ENCODE measurements at regions not wholly inside any gene's neighbourhood (a gene's known extent, or its start where the extent isn't known, plus 50 kb on each side); places are given as distances from the start of the nearest gene placed in this dataset.
"Not testable (repeated sequence)": the region's sequence is repeated elsewhere in the genome, so short reads cannot be mapped to it uniquely, and the experiment has no call there.

GRCh38 chr10:131557956-131558355 is 246.4 kb upstream of the TCERG1L start:
- intact Hi-C loops (cut with micrococcal nuclease): not testable (repeated sequence)

DNA sequence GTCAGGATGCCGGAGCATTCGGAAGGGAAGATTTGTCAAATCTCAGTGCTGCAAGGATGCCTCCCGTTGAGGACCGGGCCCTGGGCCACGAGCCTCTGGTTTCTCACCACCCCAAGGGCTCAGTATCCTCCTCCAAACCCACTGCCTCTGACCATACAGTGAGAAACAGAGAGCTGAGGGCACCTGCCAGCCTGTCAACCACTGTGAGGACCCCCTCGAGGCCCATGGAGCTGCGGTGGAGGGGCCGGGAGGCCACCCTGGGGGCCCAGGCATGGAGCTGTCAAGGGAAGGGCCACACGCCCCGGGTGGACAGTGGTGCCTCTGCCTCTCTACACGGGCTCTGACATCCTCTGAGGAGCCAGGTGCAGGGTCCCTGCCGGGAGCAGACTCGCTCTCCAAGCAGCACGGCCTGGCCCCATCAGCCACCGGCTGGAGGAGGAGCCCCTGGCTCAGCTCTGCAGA is 248.0 kb upstream of the TCERG1L start:
- intact Hi-C loops (cut with micrococcal nuclease): no loop called here

GRCh38 chr10:131560166-131560565 is 248.6 kb upstream of the TCERG1L start:
- intact Hi-C loops (cut with micrococcal nuclease): no loop called here

GRCh38 chr10:131560706-131561355 is 249.3 kb upstream of the TCERG1L start:
- intact Hi-C loops (cut with micrococcal nuclease): no loop called here

- intact Hi-C loops (cut with micrococcal nuclease): no loop called here
Measured at GRCh38 chr10:131561897-131562296, 250.4 kb upstream of the TCERG1L start.

GRCh38 chr10:131563411-131563810 is 251.9 kb upstream of the TCERG1L start:
- intact Hi-C loops (cut with micrococcal nuclease): no loop called here

DNA sequence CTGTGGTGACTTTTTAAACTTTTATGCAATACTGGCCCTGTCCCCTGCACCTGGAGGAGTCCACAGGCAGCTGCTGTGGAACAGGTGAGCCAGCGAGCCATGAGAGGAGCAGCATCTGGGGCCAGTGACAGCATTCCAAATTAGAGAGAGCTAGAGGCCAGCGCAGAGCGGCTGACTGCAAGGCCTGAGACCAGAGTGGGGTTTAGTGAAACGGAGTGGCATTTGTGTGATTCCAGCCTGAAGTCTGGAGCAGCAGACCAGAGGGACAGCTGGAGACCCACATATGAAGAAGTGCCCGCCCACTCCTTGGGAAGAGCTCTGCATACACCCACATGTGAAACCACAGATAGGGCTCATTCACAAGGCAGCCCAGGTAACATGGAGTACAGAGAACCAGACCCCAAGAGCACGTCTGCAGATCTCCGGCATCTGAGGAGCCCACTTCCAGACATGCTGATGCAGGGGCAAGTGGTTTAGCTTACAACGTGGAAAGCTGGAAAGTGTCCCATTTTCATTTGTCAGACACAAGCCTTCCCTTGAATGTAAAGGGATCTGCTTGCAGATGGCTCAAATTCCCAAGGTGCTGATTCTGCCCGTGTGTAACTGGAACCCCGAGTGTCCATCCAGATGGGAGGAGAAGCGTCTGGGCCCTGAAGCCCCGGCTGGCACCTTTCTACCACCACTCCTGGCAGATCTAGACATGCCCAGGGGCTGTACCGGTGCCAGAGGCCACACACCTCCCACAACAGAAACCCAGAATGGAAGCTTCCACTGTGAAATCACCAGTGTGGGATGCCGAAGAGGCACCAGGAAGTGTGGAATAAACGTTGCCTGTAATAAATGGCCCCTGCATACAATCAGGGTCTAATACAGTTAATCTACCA is 256.0 kb upstream of the TCERG1L start:
- intact Hi-C loops (cut with micrococcal nuclease): no loop called here

DNA sequence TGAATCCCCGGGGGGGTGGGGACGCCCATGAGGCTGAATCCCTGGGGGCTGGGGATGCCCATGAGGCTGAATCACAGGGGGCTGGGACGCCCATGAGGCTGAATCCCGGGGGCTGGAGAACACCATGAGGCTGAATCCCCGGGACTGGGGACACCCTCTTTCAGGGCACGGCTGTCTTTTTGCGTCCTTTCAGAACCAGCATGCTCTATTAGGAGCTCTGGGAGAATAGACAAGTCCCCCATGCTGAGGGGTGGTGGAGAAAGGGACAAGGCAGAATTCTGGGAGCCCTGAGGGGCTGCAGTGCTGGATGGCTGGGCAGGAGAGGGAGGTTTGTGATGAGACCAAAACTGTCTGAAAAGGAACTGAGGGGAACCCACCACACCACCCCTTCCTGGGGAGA is 257.3 kb upstream of the TCERG1L start:
- intact Hi-C loops (cut with micrococcal nuclease): no loop called here

DNA sequence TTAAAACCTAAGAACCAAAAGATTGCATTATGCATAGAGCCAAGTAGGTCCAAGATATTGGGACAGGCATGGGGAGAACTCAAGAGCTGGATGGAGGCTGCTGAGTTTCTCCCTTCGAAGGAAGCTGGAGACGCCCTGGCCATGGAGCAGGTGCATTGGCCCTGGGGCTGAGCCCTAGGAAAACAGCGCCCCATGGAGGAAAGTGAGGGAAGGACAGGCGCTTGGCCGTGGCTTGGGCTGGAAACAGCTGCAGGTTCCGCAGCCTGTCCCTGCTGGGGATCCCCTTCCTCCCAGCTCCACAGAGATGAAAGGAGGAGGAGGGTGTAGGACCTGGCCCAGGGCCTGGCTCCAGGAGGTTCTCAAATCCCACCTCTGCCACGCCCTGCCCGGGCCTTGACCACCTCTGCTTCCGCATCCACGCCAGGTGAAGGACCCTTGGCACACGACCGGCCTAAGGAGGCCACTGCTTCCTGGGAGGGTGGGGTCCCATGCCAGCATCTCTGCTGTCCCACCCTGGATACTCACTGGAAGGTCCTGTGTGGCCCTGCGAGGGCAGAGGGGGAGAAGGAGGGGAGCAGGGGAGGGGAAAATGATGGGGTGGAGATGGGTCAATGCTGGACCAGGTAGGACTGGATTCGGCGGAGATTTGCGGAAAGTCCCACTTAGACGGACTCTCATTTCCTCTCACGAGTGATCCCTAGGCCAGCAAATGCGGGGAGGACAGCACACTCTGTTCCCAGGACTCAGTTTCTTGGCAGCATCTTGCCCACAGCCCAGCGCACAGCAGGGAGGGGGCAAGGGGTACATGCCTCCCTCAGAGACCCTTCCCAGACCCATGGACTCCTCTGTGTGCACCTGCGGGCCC is 258.6 kb upstream of the TCERG1L start:
- intact Hi-C loops (cut with micrococcal nuclease): no loop called here

- intact Hi-C loops (cut with micrococcal nuclease): no loop called here
Measured at GRCh38 chr10:131570716-131571307, 259.3 kb upstream of the TCERG1L start.

DNA sequence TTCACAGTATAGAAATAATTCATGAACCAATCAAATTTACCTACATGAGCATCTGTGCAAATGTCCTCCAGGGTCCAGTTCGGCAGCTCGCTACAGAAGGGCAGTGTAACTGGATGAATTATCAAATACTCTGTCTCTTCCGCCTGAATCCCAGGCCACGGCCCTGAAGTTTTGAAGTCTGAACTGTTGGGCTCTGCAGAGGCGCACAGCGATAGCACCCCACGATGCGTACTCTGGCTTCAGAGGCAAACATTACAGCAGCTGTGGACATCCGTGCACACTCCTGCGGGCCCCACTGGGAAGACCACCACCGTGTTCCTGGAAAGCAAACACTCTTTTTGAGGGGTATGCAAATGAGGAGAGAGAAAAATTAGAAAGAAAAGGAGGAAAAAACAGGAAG is 259.8 kb upstream of the TCERG1L start:
- intact Hi-C loops (cut with micrococcal nuclease): no loop called here

GRCh38 chr10:131571865-131572264 is 260.3 kb upstream of the TCERG1L start:
- intact Hi-C loops (cut with micrococcal nuclease): no loop called here

DNA sequence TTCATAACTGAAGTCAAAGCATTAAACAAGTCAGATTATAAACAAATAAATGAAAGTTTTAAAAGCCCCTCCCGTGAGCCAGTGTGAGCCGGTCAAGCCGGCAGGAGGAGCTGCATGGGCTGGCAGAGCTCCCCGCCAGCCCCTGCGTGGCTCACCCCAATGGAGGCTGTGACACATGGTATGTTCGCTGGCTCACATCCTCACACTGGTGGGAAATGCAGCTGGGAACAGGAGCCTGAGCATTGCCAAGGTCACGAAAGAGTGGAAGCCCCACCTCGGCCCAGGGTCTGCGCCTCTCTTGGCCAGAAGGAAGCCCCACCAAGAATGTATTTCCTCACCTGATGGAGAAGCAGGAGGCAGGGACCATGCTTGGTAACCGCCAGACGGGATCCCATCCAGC is 261.7 kb upstream of the TCERG1L start:
- intact Hi-C loops (cut with micrococcal nuclease): no loop called here

GRCh38 chr10:131573707-131574106 is 262.2 kb upstream of the TCERG1L start:
- intact Hi-C loops (cut with micrococcal nuclease): no loop called here

DNA sequence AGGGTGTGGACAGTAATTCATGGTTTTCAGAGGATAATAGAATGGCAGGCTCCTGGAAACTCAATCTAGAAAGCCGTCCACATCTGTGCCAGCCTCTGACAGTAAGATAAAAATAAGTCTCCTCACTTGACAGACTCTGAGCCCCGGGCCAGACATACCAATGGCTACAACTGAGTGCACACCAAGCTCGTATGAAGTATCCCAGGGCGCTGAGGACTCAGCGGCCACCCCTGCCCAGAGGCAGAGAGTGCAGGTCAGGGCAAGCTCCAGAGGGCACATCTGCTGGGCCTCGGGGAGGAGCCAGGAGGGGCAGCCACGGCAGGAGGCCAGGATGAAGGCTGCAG is 262.8 kb upstream of the TCERG1L start:
- intact Hi-C loops (cut with micrococcal nuclease): no loop called here

- intact Hi-C loops (cut with micrococcal nuclease): no loop called here
Measured at GRCh38 chr10:131574707-131575430, 263.3 kb upstream of the TCERG1L start.

DNA sequence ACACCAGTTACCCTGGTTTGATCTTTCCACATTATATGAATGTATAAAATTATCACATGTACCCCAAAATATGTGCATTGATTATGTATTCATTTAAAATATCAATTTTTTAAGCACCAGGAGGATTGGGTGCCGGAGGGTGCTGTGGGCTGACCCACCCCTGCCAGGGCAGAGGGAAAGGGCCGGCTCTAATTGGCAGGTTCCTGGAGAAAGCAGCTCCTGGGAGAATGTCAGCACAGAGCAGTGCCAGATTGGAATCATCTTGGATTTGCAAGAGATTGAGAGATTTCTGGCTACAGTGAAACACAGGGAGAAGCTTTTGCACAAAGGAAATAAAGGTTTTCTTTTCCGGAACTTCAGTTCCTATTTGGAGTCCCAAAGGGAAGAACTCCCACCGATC is 264.4 kb upstream of the TCERG1L start:
- intact Hi-C loops (cut with micrococcal nuclease): no loop called here

DNA sequence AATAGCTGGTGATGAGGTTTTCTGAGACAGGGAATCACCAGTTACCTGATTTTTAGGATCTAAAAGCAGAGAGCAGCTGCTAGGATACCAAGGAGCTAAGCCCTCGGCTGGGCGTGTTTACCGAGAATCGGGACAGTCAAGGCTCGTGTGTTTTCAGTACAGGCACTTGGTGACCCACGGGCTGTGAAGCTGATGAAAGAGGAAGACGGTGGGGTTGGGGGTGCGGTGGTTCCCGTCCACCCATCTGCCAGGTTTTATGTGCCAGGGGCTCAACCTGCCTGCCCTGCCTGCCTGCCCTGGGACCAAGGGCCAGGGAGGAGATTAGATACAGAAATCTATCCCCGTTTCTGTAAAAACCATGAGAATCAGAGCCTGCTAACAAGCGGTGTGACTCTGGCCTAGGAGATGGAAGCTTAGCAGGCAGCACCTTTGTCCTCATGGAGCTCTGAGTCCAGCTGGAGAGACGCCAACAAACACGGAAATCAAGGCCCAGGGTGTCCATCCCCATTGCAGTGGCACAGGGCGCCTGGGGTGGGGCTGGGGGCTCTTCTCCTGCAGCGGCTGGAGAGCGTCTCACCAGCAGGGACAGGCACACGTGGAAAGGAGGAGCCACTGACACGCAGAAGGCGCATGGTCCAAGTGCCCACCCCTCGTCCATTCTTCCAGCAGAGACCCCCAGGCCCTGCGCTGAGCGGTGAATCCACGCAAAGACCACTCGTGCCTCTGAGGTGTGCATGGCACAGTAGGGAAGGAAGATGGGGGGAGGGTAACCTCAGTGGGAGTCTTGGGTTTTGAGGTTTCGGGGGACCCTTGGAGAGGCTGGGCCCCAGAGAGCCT is 265.0 kb upstream of the TCERG1L start:
- intact Hi-C loops (cut with micrococcal nuclease): no loop called here

- intact Hi-C loops (cut with micrococcal nuclease): no loop called here
Measured at GRCh38 chr10:131577178-131577555, 265.6 kb upstream of the TCERG1L start.
